Embryonic facial prominence (tissue), 1 donor: ENCODE measurements at regions not wholly inside any gene's neighbourhood (a gene's known extent, or its start where the extent isn't known, plus 50 kb on each side); places are given as distances from the start of the nearest gene placed in this dataset.

ENCODE experiments used
- DNase-seq: peaks from one replicate; pipeline ENCODE4 v3.0.0-alpha.2; 2016; ENCODE audit errors: extremely low spot score

DNA sequence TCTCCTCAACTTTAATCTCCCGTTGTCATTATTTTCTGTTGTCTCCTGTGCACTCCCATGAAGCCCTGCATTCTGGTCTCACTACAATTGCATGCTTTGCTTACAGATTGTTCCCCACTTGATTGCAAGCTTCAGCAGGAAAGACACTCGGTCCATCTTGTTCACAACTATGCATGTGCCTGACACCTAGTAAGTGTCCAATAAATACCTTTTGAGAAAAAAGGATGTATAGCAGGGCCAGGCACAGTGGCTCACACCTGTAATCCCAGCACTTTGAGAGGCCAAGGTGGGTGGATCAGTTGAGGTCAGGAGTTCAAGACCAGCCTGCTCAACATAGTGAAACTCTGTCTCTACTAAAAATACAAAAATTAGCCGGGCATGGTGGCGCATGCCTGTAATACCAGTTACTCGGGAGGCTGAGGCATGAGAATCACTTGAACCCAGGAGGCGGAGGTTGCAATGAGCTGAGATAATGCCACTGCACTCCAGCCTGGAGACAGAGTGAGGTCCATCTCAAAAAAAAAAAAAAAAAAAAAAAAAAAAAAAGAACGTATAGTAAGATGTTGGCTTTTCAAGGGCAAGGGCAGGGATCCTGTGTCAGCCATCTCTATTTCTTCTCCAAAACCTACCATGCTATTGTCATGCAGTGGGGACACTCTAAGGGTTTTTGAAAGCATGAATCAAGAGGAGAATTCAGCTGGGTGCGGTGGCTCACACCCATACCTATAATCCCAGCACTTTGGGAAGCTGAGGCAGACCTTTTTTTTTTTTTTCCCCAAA, 338.3 kb downstream of the MYCN start:
- DNase-seq, result no peak

GRCh38 chr2:16277117-16277516, 336.8 kb downstream of the MYCN start:
- DNase-seq, result no peak

DNA sequence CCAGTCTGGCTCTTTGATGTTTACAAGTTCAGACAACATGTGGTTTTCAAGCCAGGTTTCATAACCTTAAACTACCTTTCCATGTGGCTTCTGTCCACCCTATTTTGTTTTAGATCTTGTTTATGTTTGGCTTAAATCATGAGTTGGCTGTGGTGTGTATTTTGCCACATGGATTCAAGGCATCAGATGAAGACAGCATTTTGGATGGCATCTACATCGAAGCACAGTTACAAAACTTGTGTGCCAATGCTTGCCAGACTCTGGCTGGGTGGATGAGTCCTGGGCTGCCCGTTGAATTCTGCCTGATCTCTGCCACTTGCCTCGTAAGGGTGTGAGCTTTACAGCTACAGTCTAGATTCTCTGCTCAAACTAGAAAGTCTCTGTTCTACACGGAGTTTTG, 335.3 kb downstream of the MYCN start:
- DNase-seq, result no peak

GRCh38 chr2:16275131-16275530, 334.8 kb downstream of the MYCN start:
- DNase-seq, result no peak

DNA sequence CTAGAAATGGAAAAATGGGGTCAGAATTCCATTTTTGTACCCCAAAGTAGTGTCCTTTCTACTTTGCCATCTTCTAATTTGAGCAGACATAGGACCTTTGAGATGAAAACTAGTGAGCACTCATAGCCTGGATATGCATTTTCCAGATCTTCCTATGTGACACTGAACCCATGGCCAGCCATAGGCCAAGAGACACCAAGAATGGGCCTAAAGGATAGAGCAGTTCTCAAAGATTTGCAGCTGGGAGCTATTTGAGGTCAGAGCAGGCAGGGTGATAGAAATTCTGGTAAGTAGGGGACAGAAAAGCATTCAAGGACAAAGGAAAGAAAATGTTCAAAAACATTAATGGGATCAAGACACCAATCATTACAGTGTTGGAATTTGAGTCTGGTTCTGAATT, 332.8 kb downstream of the MYCN start:
- no peak for DNase-seq

DNA sequence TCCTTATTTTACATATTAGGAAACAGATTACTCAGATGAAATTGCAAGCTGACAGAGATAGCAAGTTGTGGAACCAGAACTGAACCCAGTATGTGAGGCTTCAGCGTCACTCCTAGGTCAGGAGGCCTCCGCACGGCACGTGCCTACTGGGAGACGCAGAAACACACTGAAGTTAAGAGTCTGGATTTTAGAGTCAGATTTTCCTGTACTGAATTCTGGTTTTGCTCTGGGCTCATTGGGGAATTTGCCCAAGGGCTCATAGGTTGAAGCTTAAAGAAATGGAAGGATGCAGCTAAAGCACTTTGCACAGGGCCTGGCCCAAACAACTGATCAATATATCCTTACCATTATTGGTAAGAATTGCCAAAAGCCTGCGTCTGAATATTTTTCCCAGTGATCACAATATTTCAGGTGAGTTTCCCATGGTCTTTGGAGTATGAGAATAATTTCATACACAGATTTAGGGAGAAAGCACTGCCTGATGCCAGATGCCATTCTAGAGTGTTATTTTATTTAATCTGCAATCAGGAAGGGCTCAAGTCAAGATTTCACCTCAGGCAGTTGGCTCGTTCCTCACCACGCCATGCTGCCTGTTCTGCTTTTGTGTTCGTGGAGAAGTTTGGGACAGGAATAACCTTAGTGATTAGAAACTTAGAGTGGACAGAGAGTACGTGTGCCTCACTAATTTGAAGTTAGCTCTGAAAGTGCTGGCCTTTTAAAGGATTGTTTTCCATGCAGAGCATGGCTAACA, 331.9 kb downstream of the MYCN start:
- DNase-seq, result no peak

GRCh38 chr2:16271231-16271896, 331.0 kb downstream of the MYCN start:
- DNase-seq, result no peak

DNA sequence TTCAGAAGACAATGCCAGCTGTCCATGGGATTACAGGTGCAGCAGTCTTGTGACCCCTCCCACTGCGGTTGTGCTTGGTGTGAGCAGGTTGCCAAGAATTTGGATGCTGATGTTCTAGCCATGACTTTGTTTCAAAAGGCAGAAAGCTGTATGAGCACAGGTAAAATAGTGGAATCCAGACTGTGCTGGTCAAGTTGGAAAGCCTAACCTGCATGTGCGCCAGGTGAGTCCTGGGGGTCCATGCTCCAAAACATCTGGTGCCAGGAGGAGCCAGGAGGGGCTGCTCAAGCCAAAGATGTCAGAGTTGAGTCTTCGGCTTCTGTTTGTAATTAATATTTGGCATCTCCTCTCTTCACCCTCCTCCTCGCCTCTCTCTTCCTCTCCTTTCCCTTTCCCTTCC, 330.1 kb downstream of the MYCN start:
- no peak for DNase-seq

DNA sequence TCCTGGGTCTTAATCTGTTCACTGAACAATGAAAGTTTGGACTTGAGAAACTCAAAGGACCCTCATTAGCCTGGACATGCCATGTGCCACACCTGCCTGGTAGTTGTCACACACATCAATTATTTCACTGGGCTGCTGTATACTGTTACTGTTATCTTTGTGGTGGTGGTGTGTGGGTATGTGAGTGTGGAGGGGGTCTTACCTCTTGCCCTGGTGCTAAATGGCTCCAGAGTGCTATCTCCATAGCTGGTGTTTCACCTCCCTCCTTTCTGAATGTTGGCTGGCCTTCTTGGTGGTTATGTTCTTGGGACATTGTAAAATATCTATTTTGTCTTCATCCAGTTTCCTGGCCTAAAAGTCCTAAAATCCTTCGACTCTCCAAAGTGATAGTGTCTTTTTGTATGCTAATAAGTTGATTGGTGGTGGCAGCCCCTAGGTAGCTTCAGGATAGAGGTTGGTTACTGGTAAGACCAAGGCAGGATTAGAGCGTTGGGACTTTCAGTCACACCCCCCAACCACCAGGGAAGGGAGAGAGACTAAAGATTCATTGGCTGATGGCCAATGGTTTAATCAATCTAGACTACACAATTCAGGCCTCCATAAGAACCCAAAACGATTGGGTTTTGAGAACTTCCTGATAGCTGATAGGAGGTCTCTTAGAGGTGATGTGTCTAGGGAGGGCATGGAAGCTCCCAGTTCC, 328.1 kb downstream of the MYCN start:
- DNase-seq, result no peak

GRCh38 chr2:16266571-16266970, 326.2 kb downstream of the MYCN start:
- no peak for DNase-seq

- DNase-seq, result no peak
Measured at GRCh38 chr2:16264931-16265540, 324.7 kb downstream of the MYCN start.

- DNase-seq, result no peak
Measured at GRCh38 chr2:16264491-16264890, 324.1 kb downstream of the MYCN start.

DNA sequence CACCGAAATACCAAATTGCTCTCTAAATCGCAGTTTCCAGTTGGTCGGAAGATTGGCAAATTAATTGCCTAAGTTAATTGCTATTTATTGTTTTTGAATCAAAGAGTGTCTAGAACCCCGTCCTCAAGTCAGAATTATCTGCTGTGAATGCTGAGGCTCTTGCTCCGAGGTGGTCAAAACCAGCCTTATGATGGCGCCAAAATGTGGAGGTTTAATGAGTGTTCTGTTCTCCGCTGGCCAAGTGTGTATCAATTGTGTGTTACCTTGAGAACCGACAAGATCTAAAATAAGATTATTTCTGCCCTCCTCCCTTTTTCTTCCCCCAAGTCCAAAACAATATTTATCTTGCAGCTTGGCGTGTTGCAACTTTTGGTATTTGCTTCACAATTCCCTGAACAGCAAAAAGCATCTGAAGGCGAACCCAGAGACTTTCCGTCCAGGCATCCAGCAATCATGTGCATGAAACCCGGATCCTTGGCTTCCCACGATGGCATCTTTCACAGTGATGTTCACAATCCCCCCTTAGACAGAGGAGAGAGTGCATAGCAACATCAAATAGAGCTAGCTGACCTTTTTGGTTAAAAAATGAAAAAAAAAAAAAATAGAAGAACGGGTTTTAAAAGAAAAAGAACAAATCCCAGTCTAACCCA, 323.0 kb downstream of the MYCN start:
- no peak for DNase-seq

GRCh38 chr2:16262526-16263178, 322.3 kb downstream of the MYCN start:
- no peak for DNase-seq

- DNase-seq, result no peak
Measured at GRCh38 chr2:16261791-16262190, 321.4 kb downstream of the MYCN start.

- DNase-seq, result no peak
Measured at GRCh38 chr2:16261071-16261470, 320.7 kb downstream of the MYCN start.

DNA sequence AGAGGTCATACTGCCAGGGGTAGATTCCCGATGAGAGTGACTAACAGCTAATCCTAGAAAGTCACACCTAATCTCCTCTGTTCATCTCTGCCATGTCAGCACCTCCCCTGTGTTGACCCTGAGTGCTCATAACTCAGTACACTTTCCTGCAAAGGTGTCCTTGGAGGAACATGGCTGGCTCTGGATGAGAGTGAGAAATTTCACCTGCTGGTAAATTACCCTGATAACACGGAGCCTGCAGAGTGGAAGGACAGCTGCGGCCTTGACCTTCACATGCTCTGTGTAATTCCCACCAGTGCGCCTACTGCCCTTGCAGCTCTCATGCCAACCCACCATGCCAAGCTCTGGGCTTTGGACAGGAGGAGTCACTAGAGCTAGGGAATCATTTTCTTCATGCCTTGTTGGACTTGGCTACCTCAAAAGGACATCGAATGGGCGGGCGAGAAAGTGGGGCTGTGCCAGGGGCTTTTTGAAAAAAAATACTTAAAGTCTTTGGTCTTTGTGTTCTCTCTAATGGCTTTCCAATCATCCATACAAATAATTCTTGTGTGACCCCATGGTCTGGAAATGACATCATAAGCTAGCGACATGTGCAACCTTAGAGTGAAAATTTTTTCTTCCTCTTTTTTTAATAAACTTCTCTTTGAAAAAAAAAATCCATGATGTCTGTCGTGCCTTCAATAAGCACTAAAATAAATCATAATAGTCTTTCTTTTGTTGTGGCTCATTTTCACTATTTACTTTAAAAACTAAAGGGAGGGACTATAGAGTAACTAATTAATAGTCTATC, 319.9 kb downstream of the MYCN start:
- DNase-seq, result no peak

DNA sequence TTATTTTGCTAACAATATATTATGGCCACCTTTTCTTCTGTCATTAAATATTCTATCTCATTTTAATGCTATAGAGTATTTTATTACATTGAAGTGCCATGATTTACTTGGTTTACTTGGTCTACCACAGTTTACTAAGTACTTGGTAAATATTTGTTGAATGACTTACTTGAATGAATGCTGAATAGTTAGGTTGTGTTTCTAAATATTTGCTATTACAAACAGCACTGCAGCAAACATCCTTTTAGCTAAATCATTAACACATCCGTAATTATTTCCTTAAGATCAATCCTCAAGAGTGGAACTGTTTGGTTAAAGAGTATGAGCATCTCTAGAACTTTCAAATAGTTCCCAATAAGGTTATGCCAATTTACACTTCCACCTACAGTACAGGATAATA, 318.7 kb downstream of the MYCN start:
- no peak for DNase-seq

- no peak for DNase-seq
Measured at GRCh38 chr2:16258350-16258749, 318.0 kb downstream of the MYCN start.
